DOHH2 (cell line): ENCODE measurements at regions not wholly inside any gene's neighbourhood (a gene's known extent, or its start where the extent isn't known, plus 50 kb on each side); places are given as distances from the start of the nearest gene placed in this dataset.

Experiments
- H3F3A ChIP-seq: fragments of 200-600 bp; sonication (generic), shearing (Covaris generic); 2 replicates; pipeline ENCODE4 v1.6.0; 2016; ENCODE audit warnings: antibody characterized with exemption, mild to moderate bottlenecking; ENCODE audit not compliant: control insufficient read depth, insufficient read depth
- H3K27ac ChIP-seq: fragments of 200-600 bp; sonication (generic); 2 replicates; pipeline ENCODE4 v1.5.1; 2014; ENCODE audit warnings: low read depth, mild to moderate bottlenecking, low read length, moderate library complexity
- H3K27me3 ChIP-seq: fragments of 200-600 bp; sonication (generic); 2 replicates; pipeline ENCODE4 v1.6.1; 2014; ENCODE audit warnings: mild to moderate bottlenecking, low read length, mixed read lengths; ENCODE audit not compliant: control insufficient read depth
- H3K36me3 ChIP-seq: fragments of 200-600 bp; sonication (generic); 2 replicates; pipeline ENCODE4 v1.6.1; 2014; ENCODE audit warnings: mild to moderate bottlenecking, low read length, moderate library complexity, mixed read lengths; ENCODE audit not compliant: control insufficient read depth
- H3K4me1 ChIP-seq: fragments of 200-600 bp; sonication (generic); 2 replicates; pipeline ENCODE4 v1.6.1; 2014; ENCODE audit warnings: mild to moderate bottlenecking, low read length, mixed read lengths; ENCODE audit not compliant: control insufficient read depth
- H3K4me2 ChIP-seq: fragments of 200-600 bp; sonication (generic); 2 replicates; pipeline ENCODE4 v1.6.0; 2014; ENCODE audit warnings: mild to moderate bottlenecking, low read length, moderate library complexity
- H3K4me3 ChIP-seq: fragments of 200-600 bp; sonication (generic); 2 replicates; pipeline ENCODE4 v1.5.1; 2014; ENCODE audit warnings: mild to moderate bottlenecking, low read length, mixed read lengths
- H3K79me2 ChIP-seq: fragments of 200-600 bp; sonication (generic); 2 replicates; pipeline ENCODE4 v1.6.1; 2014; ENCODE audit warnings: mild to moderate bottlenecking, low read length, mixed read lengths; ENCODE audit not compliant: control insufficient read depth
- H3K9me2 ChIP-seq: fragments of 200-600 bp; sonication (generic); replicated peaks from 2 replicates; pipeline ENCODE4 v1.6.1; 2014; ENCODE audit warnings: mild to moderate bottlenecking, low read length, mixed read lengths; ENCODE audit not compliant: control insufficient read depth
- H3K9me3 ChIP-seq: fragments of 200-600 bp; sonication (generic); 2 replicates; pipeline ENCODE4 v1.6.1; 2014; ENCODE audit warnings: antibody characterized with exemption, low read length, mixed read lengths; ENCODE audit not compliant: control insufficient read depth, insufficient read depth
- H4K20me1 ChIP-seq: fragments of 200-600 bp; sonication (generic); 2 replicates; pipeline ENCODE4 v1.6.0; 2014; ENCODE audit warnings: low read depth, mild to moderate bottlenecking, antibody characterized with exemption, low read length, moderate library complexity; ENCODE audit not compliant: control insufficient read depth, insufficient read depth
- CTCF ChIP-seq: fragments of 200-600 bp; sonication (generic); IDR thresholded peaks from one replicate; pipeline ENCODE4 v1.5.1; 2014; ENCODE audit warnings: antibody characterized with exemption, mild to moderate bottlenecking, low read depth, low read length; ENCODE audit not compliant: poor library complexity, severe bottlenecking
- EZH2phosphoT487 ChIP-seq: fragments of 200-600 bp; sonication (generic); IDR thresholded peaks from 2 replicates; pipeline ENCODE4 v1.6.1; 2017; ENCODE audit warnings: borderline replicate concordance, mild to moderate bottlenecking, antibody characterized with exemption, low read length, moderate library complexity, mixed read lengths

GRCh38 chr13:82597747-82598146 lies 1284.5 kb downstream of the SLITRK1 start:
- Histone ChIP-seq H3K4me1 (no peaks in the 10 kb centered on the region), H3K36me3 (no peaks in the 10 kb centered on the region), H3F3A (no peaks in the 10 kb centered on the region), H4K20me1 (no peaks in the 10 kb centered on the region), H3K4me3 (no peak overlapping the region), H3K27me3 (no peaks in the 10 kb centered on the region), H3K27ac (no peak overlapping the region), H3K4me2 (no peak overlapping the region), H3K9me3 (no peaks in the 10 kb centered on the region), H3K79me2 (no peaks in the 10 kb centered on the region), H3K9me2 (no peaks in the 10 kb centered on the region)
- TF ChIP-seq CTCF (no peak), EZH2phosphoT487 (no peak)

GRCh38 chr13:82593239-82593638 lies 1289.0 kb downstream of the SLITRK1 start:
- no peaks in the 10 kb centered on the region for H3K27me3 ChIP-seq

GRCh38 chr13:82571653-82572052 lies 1310.6 kb downstream of the SLITRK1 start:
- Histone ChIP-seq H3K4me2 (no peak overlapping the region), H3K36me3 (no peaks in the 10 kb centered on the region), H3K9me3 (peaks cover 6% of the 10 kb centered on the region; the same call in 1 of the 2 replicates), H3F3A (no peaks in the 10 kb centered on the region), H3K4me1 (no peaks in the 10 kb centered on the region), H3K27ac (no peak overlapping the region), H4K20me1 (no peaks in the 10 kb centered on the region), H3K27me3 (no peaks in the 10 kb centered on the region), H3K4me3 (no peak overlapping the region), H3K9me2 (no peaks in the 10 kb centered on the region), H3K79me2 (no peaks in the 10 kb centered on the region)
- TF ChIP-seq CTCF: no peak
- TF ChIP-seq EZH2phosphoT487: no peak

More at GRCh38 chr13:82593239-82593638, 1289.0 kb downstream of the SLITRK1 start:
- no peaks in the 10 kb centered on the region for H3K79me2 ChIP-seq
- no peaks in the 10 kb centered on the region for H4K20me1 ChIP-seq
- no peaks in the 10 kb centered on the region for H3K9me2 ChIP-seq
- TF ChIP-seq EZH2phosphoT487 (no peak), CTCF (no peak)
- no peak overlapping the region for H3K4me3 ChIP-seq
- no peaks in the 10 kb centered on the region for H3K36me3 ChIP-seq
- H3K4me2 ChIP-seq: no peak overlapping the region
- H3F3A ChIP-seq: no peaks in the 10 kb centered on the region
- no peaks in the 10 kb centered on the region for H3K9me3 ChIP-seq
- no peak overlapping the region for H3K27ac ChIP-seq
- H3K4me1 ChIP-seq: no peaks in the 10 kb centered on the region

GRCh38 chr13:82569581-82569980 lies 1312.7 kb downstream of the SLITRK1 start:
- Histone ChIP-seq H3K79me2 (no peaks in the 10 kb centered on the region), H3K4me1 (no peaks in the 10 kb centered on the region), H3K4me2 (no peak overlapping the region), H3K9me3 (peaks cover 6% of the 10 kb centered on the region; the same call in 1 of the 2 replicates), H4K20me1 (no peaks in the 10 kb centered on the region), H3K9me2 (no peaks in the 10 kb centered on the region), H3K27me3 (no peaks in the 10 kb centered on the region), H3K36me3 (no peaks in the 10 kb centered on the region), H3F3A (no peaks in the 10 kb centered on the region), H3K4me3 (no peak overlapping the region), H3K27ac (no peak overlapping the region)
- TF ChIP-seq CTCF: no peak
- TF ChIP-seq EZH2phosphoT487: no peak
